Fibroblast of lung (primary cell): ENCODE measurements at regions not wholly inside any gene's neighbourhood (a gene's known extent, or its start where the extent isn't known, plus 50 kb on each side); places are given as distances from the start of the nearest gene placed in this dataset.

Source experiments
- CTCF ChIP-seq, 2 donors: IDR thresholded peaks in 1 of 2; conservative IDR thresholded peaks in 1 of 2; 1 replicate in 1 of 2; 2 replicates in 1 of 2; pipeline ENCODE4 v1.5.1; 2011 to 2012; ENCODE audit warnings: low read length in 2 of 2, control low read depth in 1 of 2, inconsistent platforms in 1 of 2, low read depth in 1 of 2, mild to moderate bottlenecking in 1 of 2
- EZH2 ChIP-seq: IDR thresholded peaks from 2 replicates; pipeline ENCODE4 v1.5.1; 2012; ENCODE audit warnings: low read length, control low read depth, mild to moderate bottlenecking; ENCODE audit errors: missing control alignments

GRCh38 chr6:141452354-141452686 is 680.4 kb upstream of the GJE1 start:
- TF ChIP-seq CTCF (conservative IDR thresholded peaks at IDR 0.05 in 1 of 2, IDR thresholded peaks at IDR 0.05 in 1 of 2; ENCODE audit: low read depth in 1 of 2, low read length in 2 of 2): no peak
- TF ChIP-seq EZH2: no peak
